ENCODE measurements at regions not wholly inside any gene's neighbourhood (a gene's known extent, or its start where the extent isn't known, plus 50 kb on each side); places are given as distances from the start of the nearest gene placed in this dataset.
"Not testable (repeated sequence)": the region's sequence is repeated elsewhere in the genome, so short reads cannot be mapped to it uniquely, and the experiment has no call there.

DNA sequence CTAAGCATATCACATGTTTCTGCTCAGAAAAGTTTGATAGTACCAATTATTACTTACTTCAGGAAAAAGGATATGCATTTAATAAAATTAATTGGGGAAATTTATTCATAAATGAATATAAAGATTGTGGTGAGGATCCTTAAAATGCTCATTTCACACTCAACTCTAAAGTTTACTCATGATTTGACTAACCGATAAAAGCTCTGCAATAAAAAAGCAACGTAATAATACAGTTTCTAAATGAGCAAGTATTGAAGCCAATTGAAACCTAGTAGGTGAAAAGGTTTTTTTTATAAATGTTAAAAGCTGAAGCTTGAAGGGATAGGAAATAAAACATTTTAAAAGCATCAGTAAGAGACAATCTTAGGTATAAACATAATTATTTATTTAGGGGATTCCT, 308.3 kb upstream of the STEAP1 start:
- Histone ChIP-seq H3K14ac (ENCODE audit: low read length) (no peak overlapping the region), H2AK5ac (ENCODE audit: low read depth, low read length) (no peak overlapping the region), H3K4me2 (ENCODE audit: insufficient read depth, low read length, poor library complexity, severe bottlenecking) (no peak overlapping the region), H3K4me1 (ENCODE audit: control insufficient read depth in 2 of 2, insufficient read depth in 1 of 2, low read depth in 1 of 2, low read length in 2 of 2) (no peaks in the 10 kb centered on the region), H3K27ac (replicated peaks; ENCODE audit: low read length) (no peak overlapping the region), H3K4me3 (ENCODE audit: low read length in 2 of 2) (no peak overlapping the region), H3K9me3 (replicated peaks in 1 of 2; ENCODE audit: control insufficient read depth in 2 of 2, insufficient read depth in 1 of 2, low read depth in 1 of 2, low read length in 2 of 2) (no peaks in the 10 kb centered on the region), H2BK120ac (ENCODE audit: low read depth, low read length) (no peak overlapping the region), H3K9ac (ENCODE audit: low read depth, low read length, poor library complexity) (no peak overlapping the region), H3K4ac (ENCODE audit: low read length) (no peak overlapping the region), H3K23ac (ENCODE audit: low read depth, low read length, poor library complexity) (no peak overlapping the region), H4K91ac (ENCODE audit: low read depth, low read length, poor library complexity) (no peak overlapping the region), H4K8ac (ENCODE audit: low read depth, low read length) (no peak overlapping the region), H2BK12ac (ENCODE audit: low read length) (no peak overlapping the region), H3K36me3 (replicated peaks in 1 of 2; ENCODE audit: control insufficient read depth in 2 of 2, insufficient read depth in 2 of 2, low read length in 2 of 2) (no peaks in the 10 kb centered on the region), H2BK5ac (ENCODE audit: low read length) (no peak overlapping the region), H3K18ac (ENCODE audit: low read length) (no peak overlapping the region), H2BK15ac (ENCODE audit: low read length) (no peak overlapping the region), H2AFZ (ENCODE audit: low read length) (no peak overlapping the region), H3K79me1 (ENCODE audit: low read depth, low read length) (no peaks in the 10 kb centered on the region), H3K27me3 (ENCODE audit: control insufficient read depth in 3 of 3, insufficient read depth in 3 of 3, low read depth in 1 of 3, low read length in 3 of 3) (no peaks in the 10 kb centered on the region)
- DNase-seq (ENCODE audit: low spot score), result no peak
- WGBS, 2 donors (ENCODE audit: extremely low coverage in 2 of 2, insufficient read length in 2 of 2, insufficient replicate concordance in 1 of 2), result no CpG with 5 or more reads among the region's 2 CpGs

DNA sequence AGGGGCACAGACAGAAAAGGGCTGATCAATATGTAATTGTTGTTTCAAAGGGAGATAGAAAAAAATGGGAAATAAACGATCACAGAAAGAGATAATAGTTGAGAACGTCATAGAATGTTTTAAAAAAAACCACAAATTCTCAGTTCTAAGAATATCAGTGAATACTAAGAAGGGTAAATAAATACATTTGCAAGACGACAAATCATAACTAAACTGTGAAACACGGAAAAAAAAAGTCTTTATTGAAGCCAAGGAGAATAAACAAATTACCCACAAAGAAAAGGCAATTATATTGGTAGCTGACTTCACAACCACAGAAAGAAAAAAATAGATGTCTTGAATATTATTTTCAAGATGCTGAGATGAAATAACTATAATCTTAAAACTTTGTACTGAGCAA, 305.2 kb upstream of the STEAP1 start:
- Histone ChIP-seq H3K18ac (ENCODE audit: low read length) (no peak overlapping the region), H4K91ac (ENCODE audit: low read depth, low read length, poor library complexity) (no peak overlapping the region), H3K27me3 (ENCODE audit: control insufficient read depth in 3 of 3, insufficient read depth in 3 of 3, low read depth in 1 of 3, low read length in 3 of 3) (no peaks in the 10 kb centered on the region), H3K4me3 (ENCODE audit: low read length in 2 of 2) (no peak overlapping the region), H2AFZ (ENCODE audit: low read length) (no peak overlapping the region), H3K14ac (ENCODE audit: low read length) (no peak overlapping the region), H2BK120ac (ENCODE audit: low read depth, low read length) (no peak overlapping the region), H3K4me2 (ENCODE audit: insufficient read depth, low read length, poor library complexity, severe bottlenecking) (no peak overlapping the region), H3K79me1 (ENCODE audit: low read depth, low read length) (no peaks in the 10 kb centered on the region), H3K9me3 (replicated peaks in 1 of 2; ENCODE audit: control insufficient read depth in 2 of 2, insufficient read depth in 1 of 2, low read depth in 1 of 2, low read length in 2 of 2) (no peaks in the 10 kb centered on the region), H2AK5ac (ENCODE audit: low read depth, low read length) (no peak overlapping the region), H3K36me3 (replicated peaks in 1 of 2; ENCODE audit: control insufficient read depth in 2 of 2, insufficient read depth in 2 of 2, low read length in 2 of 2) (no peaks in the 10 kb centered on the region), H3K4me1 (ENCODE audit: control insufficient read depth in 2 of 2, insufficient read depth in 1 of 2, low read depth in 1 of 2, low read length in 2 of 2) (no peaks in the 10 kb centered on the region), H2BK12ac (ENCODE audit: low read length) (no peak overlapping the region), H2BK15ac (ENCODE audit: low read length) (no peak overlapping the region), H3K9ac (ENCODE audit: low read depth, low read length, poor library complexity) (no peak overlapping the region), H2BK5ac (ENCODE audit: low read length) (no peak overlapping the region), H3K4ac (ENCODE audit: low read length) (no peak overlapping the region), H3K27ac (replicated peaks; ENCODE audit: low read length) (no peak overlapping the region), H4K8ac (ENCODE audit: low read depth, low read length) (no peak overlapping the region), H3K23ac (ENCODE audit: low read depth, low read length, poor library complexity) (no peak overlapping the region)
- no peak for DNase-seq (ENCODE audit: low spot score)
- WGBS, 2 donors (ENCODE audit: extremely low coverage in 2 of 2, insufficient read length in 2 of 2, insufficient replicate concordance in 1 of 2), result no CpG with 5 or more reads among the region's 4 CpGs

DNA sequence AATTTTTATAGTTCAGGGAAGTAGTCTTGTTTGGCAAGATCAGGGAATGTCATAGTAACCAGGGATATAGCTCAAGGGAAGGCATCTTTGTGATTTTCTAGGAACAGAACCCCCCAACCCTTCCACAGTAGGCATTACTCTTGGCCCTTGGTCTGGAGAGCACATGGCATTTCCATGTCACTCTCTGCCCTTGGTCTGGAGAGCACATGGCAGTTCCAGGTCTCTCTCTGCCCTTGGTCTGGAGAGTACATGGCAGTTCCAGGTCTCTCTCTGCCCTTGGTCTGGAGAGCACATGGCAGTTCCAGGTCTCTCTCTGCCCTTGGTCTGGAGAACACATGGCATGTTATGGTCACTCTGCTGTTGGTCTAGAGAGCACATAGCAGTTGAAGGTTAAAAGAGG, 297.2 kb upstream of the STEAP1 start:
- H3K9me3 ChIP-seq (replicated peaks in 1 of 2; ENCODE audit: control insufficient read depth in 2 of 2, insufficient read depth in 1 of 2, low read depth in 1 of 2, low read length in 2 of 2), result peaks cover 7 to 10% of the 10 kb centered on the region in 2 donors
- H3K4me1 ChIP-seq (ENCODE audit: control insufficient read depth in 2 of 2, insufficient read depth in 1 of 2, low read depth in 1 of 2, low read length in 2 of 2); H3K36me3 ChIP-seq (replicated peaks in 1 of 2; ENCODE audit: control insufficient read depth in 2 of 2, insufficient read depth in 2 of 2, low read length in 2 of 2); H4K91ac ChIP-seq (ENCODE audit: low read depth, low read length, poor library complexity); H2BK15ac ChIP-seq (ENCODE audit: low read length); H3K27me3 ChIP-seq (ENCODE audit: control insufficient read depth in 3 of 3, insufficient read depth in 3 of 3, low read depth in 1 of 3, low read length in 3 of 3); H3K9ac ChIP-seq (ENCODE audit: low read depth, low read length, poor library complexity); H2BK5ac ChIP-seq (ENCODE audit: low read length); H2AK5ac ChIP-seq (ENCODE audit: low read depth, low read length); H3K4ac ChIP-seq (ENCODE audit: low read length); DNase-seq (ENCODE audit: low spot score); H2AFZ ChIP-seq (ENCODE audit: low read length); H3K4me3 ChIP-seq (ENCODE audit: low read length in 2 of 2); H3K4me2 ChIP-seq (ENCODE audit: insufficient read depth, low read length, poor library complexity, severe bottlenecking); H3K14ac ChIP-seq (ENCODE audit: low read length); H3K27ac ChIP-seq (replicated peaks; ENCODE audit: low read length); H3K23ac ChIP-seq (ENCODE audit: low read depth, low read length, poor library complexity); H3K18ac ChIP-seq (ENCODE audit: low read length); H4K8ac ChIP-seq (ENCODE audit: low read depth, low read length); H2BK12ac ChIP-seq (ENCODE audit: low read length); H2BK120ac ChIP-seq (ENCODE audit: low read depth, low read length); H3K79me1 ChIP-seq (ENCODE audit: low read depth, low read length): not testable (repeated sequence)

DNA sequence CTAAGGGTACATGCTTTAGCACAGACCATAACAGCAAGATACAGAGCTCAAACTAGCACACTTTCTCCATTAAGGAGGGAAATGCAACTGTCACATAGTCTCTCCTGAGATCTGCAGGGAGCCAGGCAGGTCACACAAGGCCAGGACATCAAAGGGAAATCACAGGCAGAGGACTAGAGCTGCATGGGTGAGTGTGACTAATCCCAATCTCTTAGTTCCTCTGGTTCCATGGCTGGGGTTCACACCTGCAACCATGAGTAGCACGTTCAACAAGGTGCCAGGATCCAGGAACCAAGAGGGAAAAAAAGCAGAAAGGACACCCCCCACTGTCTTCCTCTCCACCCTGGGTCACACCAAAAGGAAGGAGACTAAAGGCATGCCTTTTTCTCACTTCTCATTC, 296.5 kb upstream of the STEAP1 start:
- Histone ChIP-seq H3K27ac (replicated peaks; ENCODE audit: low read length) (no peak overlapping the region), H3K4me1 (ENCODE audit: control insufficient read depth in 2 of 2, insufficient read depth in 1 of 2, low read depth in 1 of 2, low read length in 2 of 2) (no peaks in the 10 kb centered on the region), H3K18ac (ENCODE audit: low read length) (no peak overlapping the region), H3K9ac (ENCODE audit: low read depth, low read length, poor library complexity) (no peak overlapping the region), H3K27me3 (ENCODE audit: control insufficient read depth in 3 of 3, insufficient read depth in 3 of 3, low read depth in 1 of 3, low read length in 3 of 3) (no peaks in the 10 kb centered on the region), H2BK15ac (ENCODE audit: low read length) (no peak overlapping the region), H3K23ac (ENCODE audit: low read depth, low read length, poor library complexity) (no peak overlapping the region), H3K4me3 (ENCODE audit: low read length in 2 of 2) (no peak overlapping the region), H2AK5ac (ENCODE audit: low read depth, low read length) (no peak overlapping the region), H3K9me3 (replicated peaks in 1 of 2; ENCODE audit: control insufficient read depth in 2 of 2, insufficient read depth in 1 of 2, low read depth in 1 of 2, low read length in 2 of 2) (peaks cover 7 to 10% of the 10 kb centered on the region in 2 donors), H2BK5ac (ENCODE audit: low read length) (no peak overlapping the region), H4K8ac (ENCODE audit: low read depth, low read length) (no peak overlapping the region), H3K4ac (ENCODE audit: low read length) (no peak overlapping the region), H3K79me1 (ENCODE audit: low read depth, low read length) (no peaks in the 10 kb centered on the region), H2AFZ (ENCODE audit: low read length) (no peak overlapping the region), H3K36me3 (replicated peaks in 1 of 2; ENCODE audit: control insufficient read depth in 2 of 2, insufficient read depth in 2 of 2, low read length in 2 of 2) (no peaks in the 10 kb centered on the region), H4K91ac (ENCODE audit: low read depth, low read length, poor library complexity) (no peak overlapping the region), H3K14ac (ENCODE audit: low read length) (no peak overlapping the region), H2BK12ac (ENCODE audit: low read length) (no peak overlapping the region), H3K4me2 (ENCODE audit: insufficient read depth, low read length, poor library complexity, severe bottlenecking) (no peak overlapping the region), H2BK120ac (ENCODE audit: low read depth, low read length) (no peak overlapping the region)
- no peak for DNase-seq (ENCODE audit: low spot score)
- no CpG with 5 or more reads among the region's 1 CpG for WGBS, 2 donors (ENCODE audit: extremely low coverage in 2 of 2, insufficient read length in 2 of 2, insufficient replicate concordance in 1 of 2)

Measured in neuronal stem cell (in vitro differentiated cells).